Ishikawa (cell line): ENCODE measurements at regions not wholly inside any gene's neighbourhood (a gene's known extent, or its start where the extent isn't known, plus 50 kb on each side); places are given as distances from the start of the nearest gene placed in this dataset.

Experiments used
- CEBPB ChIP-seq: IDR thresholded peaks from 2 replicates; pipeline ENCODE4 v1.6.1; 2012
- CREB1 ChIP-seq: IDR thresholded peaks from 2 replicates; pipeline ENCODE4 v1.6.1; 2012; ENCODE audit warnings: low read depth
- EGR1 ChIP-seq: IDR thresholded peaks from 2 replicates; pipeline ENCODE4 v1.6.1; 2012
- EP300 ChIP-seq: IDR thresholded peaks from 2 replicates; pipeline ENCODE4 v1.6.1; 2012; ENCODE audit warnings: borderline replicate concordance
- FOXM1 ChIP-seq: IDR thresholded peaks from 2 replicates; pipeline ENCODE4 v1.6.1; 2012; ENCODE audit warnings: low read depth, borderline replicate concordance
- NFIC ChIP-seq: IDR thresholded peaks from 2 replicates; pipeline ENCODE4 v1.6.1; 2012
- RAD21 ChIP-seq: IDR thresholded peaks from 2 replicates; pipeline ENCODE4 v1.6.1; 2012; ENCODE audit warnings: low read depth
- TAF1 ChIP-seq: IDR thresholded peaks from 2 replicates; pipeline ENCODE4 v1.6.1; 2012; ENCODE audit warnings: low read depth, mild to moderate bottlenecking
- TCF12 ChIP-seq: IDR thresholded peaks from 2 replicates; pipeline ENCODE4 v1.6.1; 2012; ENCODE audit warnings: low read depth
- TEAD4 ChIP-seq: IDR thresholded peaks from 2 replicates; pipeline ENCODE4 v1.6.1; 2012
- YY1 ChIP-seq: IDR thresholded peaks from 2 replicates; pipeline ENCODE4 v1.6.1; 2012; ENCODE audit warnings: low read depth
- ZBTB7A ChIP-seq: IDR thresholded peaks from 2 replicates; pipeline ENCODE4 v1.6.1; 2012; ENCODE audit warnings: low read depth
- TF ChIP-seq, protein P1 (sequence below): IDR thresholded peaks from 2 replicates; pipeline ENCODE4 v1.6.1; 2012; ENCODE audit warnings: low read depth, mild to moderate bottlenecking
- TF ChIP-seq, protein P2 (sequence below): IDR thresholded peaks from 2 replicates; pipeline ENCODE4 v1.6.1; 2012
- TF ChIP-seq, protein P3 (sequence below): IDR thresholded peaks from 2 replicates; pipeline ENCODE4 v1.6.1; 2012

DNA sequence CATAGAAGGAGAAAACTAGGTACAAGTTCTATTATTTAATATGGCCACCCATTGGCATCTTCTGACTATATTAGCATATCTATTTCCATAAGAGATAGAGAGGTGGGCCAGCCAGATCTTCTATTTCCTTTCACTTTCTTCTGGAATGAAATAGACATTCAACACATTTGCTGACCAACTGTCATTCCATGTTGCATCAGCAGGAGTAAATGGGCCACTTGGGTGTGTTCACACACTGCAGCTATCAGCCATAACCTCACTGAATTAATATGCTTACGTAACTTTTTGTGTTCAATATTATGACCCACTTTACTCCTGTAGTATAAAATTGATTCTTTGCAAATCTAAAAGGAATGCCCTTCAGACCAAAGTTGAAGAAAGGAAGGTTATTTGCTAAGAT is 106.2 kb upstream of the LGR5 start:
- TF ChIP-seq, protein P1, sequence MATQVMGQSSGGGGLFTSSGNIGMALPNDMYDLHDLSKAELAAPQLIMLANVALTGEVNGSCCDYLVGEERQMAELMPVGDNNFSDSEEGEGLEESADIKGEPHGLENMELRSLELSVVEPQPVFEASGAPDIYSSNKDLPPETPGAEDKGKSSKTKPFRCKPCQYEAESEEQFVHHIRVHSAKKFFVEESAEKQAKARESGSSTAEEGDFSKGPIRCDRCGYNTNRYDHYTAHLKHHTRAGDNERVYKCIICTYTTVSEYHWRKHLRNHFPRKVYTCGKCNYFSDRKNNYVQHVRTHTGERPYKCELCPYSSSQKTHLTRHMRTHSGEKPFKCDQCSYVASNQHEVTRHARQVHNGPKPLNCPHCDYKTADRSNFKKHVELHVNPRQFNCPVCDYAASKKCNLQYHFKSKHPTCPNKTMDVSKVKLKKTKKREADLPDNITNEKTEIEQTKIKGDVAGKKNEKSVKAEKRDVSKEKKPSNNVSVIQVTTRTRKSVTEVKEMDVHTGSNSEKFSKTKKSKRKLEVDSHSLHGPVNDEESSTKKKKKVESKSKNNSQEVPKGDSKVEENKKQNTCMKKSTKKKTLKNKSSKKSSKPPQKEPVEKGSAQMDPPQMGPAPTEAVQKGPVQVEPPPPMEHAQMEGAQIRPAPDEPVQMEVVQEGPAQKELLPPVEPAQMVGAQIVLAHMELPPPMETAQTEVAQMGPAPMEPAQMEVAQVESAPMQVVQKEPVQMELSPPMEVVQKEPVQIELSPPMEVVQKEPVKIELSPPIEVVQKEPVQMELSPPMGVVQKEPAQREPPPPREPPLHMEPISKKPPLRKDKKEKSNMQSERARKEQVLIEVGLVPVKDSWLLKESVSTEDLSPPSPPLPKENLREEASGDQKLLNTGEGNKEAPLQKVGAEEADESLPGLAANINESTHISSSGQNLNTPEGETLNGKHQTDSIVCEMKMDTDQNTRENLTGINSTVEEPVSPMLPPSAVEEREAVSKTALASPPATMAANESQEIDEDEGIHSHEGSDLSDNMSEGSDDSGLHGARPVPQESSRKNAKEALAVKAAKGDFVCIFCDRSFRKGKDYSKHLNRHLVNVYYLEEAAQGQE: no peak
- TF ChIP-seq ZBTB7A: no peak
- TF ChIP-seq, protein P2, sequence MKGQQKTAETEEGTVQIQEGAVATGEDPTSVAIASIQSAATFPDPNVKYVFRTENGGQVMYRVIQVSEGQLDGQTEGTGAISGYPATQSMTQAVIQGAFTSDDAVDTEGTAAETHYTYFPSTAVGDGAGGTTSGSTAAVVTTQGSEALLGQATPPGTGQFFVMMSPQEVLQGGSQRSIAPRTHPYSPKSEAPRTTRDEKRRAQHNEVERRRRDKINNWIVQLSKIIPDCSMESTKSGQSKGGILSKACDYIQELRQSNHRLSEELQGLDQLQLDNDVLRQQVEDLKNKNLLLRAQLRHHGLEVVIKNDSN: no peak
- no peak for TF ChIP-seq YY1
- TF ChIP-seq TEAD4: no peak
- TF ChIP-seq TAF1: no peak
- no peak for TF ChIP-seq CEBPB
- no peak for TF ChIP-seq TCF12
- no peak for TF ChIP-seq CREB1
- TF ChIP-seq, protein P3, sequence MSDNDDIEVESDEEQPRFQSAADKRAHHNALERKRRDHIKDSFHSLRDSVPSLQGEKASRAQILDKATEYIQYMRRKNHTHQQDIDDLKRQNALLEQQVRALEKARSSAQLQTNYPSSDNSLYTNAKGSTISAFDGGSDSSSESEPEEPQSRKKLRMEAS: no peak
- TF ChIP-seq EGR1: no peak
- no peak for TF ChIP-seq FOXM1
- no peak for TF ChIP-seq RAD21
- TF ChIP-seq NFIC: no peak
- TF ChIP-seq EP300: no peak

DNA sequence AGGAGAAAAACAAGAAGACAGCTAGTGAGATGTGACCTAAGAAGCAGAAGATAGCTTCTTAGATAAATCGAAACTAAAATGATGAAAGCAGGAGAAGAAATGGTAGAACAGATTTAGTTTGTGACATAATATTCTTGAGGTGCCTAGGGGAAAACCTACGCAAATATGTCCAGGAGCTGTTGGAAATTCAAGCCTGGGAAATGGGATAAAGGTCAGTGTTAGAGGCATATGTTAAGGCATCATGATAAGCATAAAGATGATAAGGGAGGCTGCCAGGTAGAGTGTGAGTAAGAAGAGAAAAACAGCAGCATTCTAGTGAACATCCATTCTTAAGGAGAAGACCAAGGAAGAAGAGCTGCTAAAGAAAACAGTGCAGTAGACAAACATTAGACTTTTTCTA is 109.6 kb upstream of the LGR5 start:
- TF ChIP-seq, protein P2: no peak
- TF ChIP-seq, protein P3: no peak
- TF ChIP-seq ZBTB7A (no peak), FOXM1 (no peak), EGR1 (no peak), TCF12 (no peak), RAD21 (no peak), YY1 (no peak), TEAD4 (no peak), TAF1 (no peak), NFIC (no peak), CEBPB (no peak)
- TF ChIP-seq, protein P1: no peak

DNA sequence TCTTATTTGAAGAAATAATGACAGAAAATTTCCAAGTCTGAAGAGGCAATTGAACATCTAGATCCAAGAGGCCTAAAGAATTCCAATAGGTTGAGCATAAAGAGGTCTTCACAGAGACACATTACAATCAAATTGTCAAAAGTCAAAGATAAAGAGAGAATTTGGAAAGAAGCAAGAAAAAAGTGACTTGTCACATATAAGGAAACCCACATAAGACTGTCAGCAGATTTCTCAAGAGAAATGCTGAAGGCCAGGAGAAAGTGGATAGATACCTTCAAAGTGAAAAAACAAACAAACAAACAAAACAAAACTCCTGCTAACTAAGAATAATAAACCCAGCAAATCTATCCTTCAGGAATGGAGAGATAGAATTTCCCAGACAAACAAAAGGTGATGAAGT is 118.1 kb upstream of the LGR5 start:
- TF ChIP-seq YY1 (no peak), TAF1 (no peak), EGR1 (no peak), ZBTB7A (no peak), FOXM1 (no peak), RAD21 (no peak), TEAD4 (no peak), CEBPB (no peak), NFIC (no peak), TCF12 (no peak), CREB1 (no peak), EP300 (no peak)
- TF ChIP-seq, protein P2: no peak
- TF ChIP-seq, protein P3: no peak

DNA sequence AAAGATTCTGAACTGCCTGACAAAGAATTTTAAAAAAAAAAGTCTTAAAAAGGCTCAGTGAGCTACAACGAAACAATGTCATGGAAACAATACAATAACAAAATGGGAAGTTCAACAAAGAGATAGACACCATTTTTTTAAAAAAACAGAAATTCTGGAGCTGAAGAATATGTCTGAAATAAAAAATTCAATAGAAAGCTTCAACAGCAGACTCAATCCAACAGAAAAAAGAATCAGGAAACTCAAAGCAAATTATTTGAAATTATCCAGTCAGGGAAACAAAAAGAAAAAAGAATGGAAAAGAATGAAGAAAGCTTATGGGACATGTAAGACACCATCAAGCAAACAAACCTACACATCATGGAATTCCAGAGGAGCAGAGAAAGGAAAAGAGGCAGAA is 118.5 kb upstream of the LGR5 start:
- no peak for TF ChIP-seq EP300
- TF ChIP-seq, protein P3: no peak

DNA sequence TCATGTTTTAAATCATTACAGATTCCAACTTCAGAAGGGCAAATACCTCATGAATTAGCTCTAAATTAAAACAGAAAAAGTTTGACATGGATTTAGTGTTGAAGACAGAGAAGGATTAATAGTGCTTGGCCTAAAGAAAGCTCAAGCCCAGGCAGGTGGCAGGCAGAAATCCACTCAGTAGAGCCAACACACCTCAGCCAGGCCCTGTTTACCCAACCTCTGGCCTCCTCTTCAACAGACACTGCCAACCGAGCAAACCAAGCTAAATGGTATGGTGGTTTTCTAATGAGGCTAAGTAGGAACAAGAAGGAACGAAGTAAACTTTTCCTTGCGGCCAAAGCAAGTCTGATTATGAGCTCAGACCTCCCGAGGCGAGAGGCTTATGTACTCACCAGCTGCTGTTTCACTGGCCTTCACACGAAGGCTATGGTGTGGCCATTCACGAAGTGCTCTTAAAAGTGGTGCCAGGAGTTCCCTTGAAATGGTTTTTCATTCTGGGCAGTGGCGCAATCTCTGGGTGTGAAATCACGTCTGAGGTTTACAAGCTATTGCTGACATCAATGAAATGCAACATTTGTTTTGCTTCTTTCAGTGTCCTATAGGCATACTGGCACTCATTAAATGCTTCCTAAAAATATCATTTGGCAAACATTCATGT is 124.1 kb upstream of the LGR5 start:
- TF ChIP-seq YY1: no peak
- no peak for TF ChIP-seq EP300
- no peak for TF ChIP-seq TEAD4
- TF ChIP-seq TCF12: no peak
- no peak for TF ChIP-seq RAD21
- no peak for TF ChIP-seq CEBPB
